ENCODE measurements at regions not wholly inside any gene's neighbourhood (a gene's known extent, or its start where the extent isn't known, plus 50 kb on each side); places are given as distances from the start of the nearest gene placed in this dataset.

- TF ChIP-seq POLR2A (IDR thresholded peaks at IDR 0.05) (no peak), CTCF (IDR thresholded peaks at IDR 0.05) (no peak)
Measured at GRCh38 chr2:83229443-83229842, 1229.6 kb downstream of the SUCLG1 start.
